CD4-positive, alpha-beta memory T cell (primary cell): ENCODE measurements at regions not wholly inside any gene's neighbourhood (a gene's known extent, or its start where the extent isn't known, plus 50 kb on each side); places are given as distances from the start of the nearest gene placed in this dataset.

Experiments
- CTCF ChIA-PET: fragments of 350-600 bp; sonication (Branson Sonifier 250); formaldehyde crosslinking; loops from one replicate; lab custom pipeline; 2021; ENCODE audit warnings: inconsistent platforms; ENCODE audit not compliant: partially characterized antibody; lab: Charles Lee
- POLR2A ChIA-PET: fragments of 350-600 bp; sonication (Branson Sonifier 250); formaldehyde crosslinking; loops from one replicate; lab custom pipeline; 2021; ENCODE audit not compliant: partially characterized antibody; lab: Charles Lee
- DNase-seq, 5 donors: peaks; one replicate each; pipeline versions ENCODE4 v3.0.0 to v3.0.0-alpha.2; 2020 to 2022; ENCODE audit warnings: mixed read lengths in 1 of 5
- H3K27ac ChIP-seq: one replicate; pipeline ENCODE4 v1.7.0; 2013; ENCODE audit warnings: low read depth, low read length
- H3K27me3 ChIP-seq: 2 replicates; pipeline ENCODE4 v1.7.0; 2013; ENCODE audit warnings: mild to moderate bottlenecking, low read length, moderate library complexity; ENCODE audit not compliant: insufficient read depth
- H3K36me3 ChIP-seq: 2 replicates; pipeline ENCODE4 v1.7.0; 2013; ENCODE audit warnings: mild to moderate bottlenecking, low read length, moderate library complexity; ENCODE audit not compliant: insufficient read depth
- H3K4me1 ChIP-seq: 2 replicates; pipeline ENCODE4 v1.7.0; 2013; ENCODE audit warnings: mild to moderate bottlenecking, low read length, moderate library complexity; ENCODE audit not compliant: insufficient read depth
- H3K4me3 ChIP-seq, 2 donors: one replicate each; pipeline ENCODE4 v1.7.0; 2013; ENCODE audit warnings: low read length in 2 of 2, mild to moderate bottlenecking in 1 of 2
- H3K9me3 ChIP-seq, 2 donors: one replicate each; pipeline ENCODE4 v1.7.0; 2013; ENCODE audit warnings: low read length in 2 of 2, control low read depth in 1 of 2; ENCODE audit not compliant: control insufficient read depth in 1 of 2
- H3K27ac Mint-ChIP-seq, 7 donors: one replicate each; pipeline ENCODE4 v1.8.0; 2020 to 2021; ENCODE audit warnings: mixed read lengths in 7 of 7, mild to moderate bottlenecking in 6 of 7, inconsistent platforms in 3 of 7, moderate library complexity in 3 of 7
- H3K27me3 Mint-ChIP-seq, 2 donors: one replicate each; pipeline ENCODE4 v1.8.0; 2020 to 2021; ENCODE audit warnings: mixed read lengths in 2 of 2
- H3K36me3 Mint-ChIP-seq, 2 donors: one replicate each; pipeline ENCODE4 v1.8.0; 2020 to 2021; ENCODE audit warnings: mixed read lengths in 2 of 2, inconsistent platforms in 1 of 2, mild to moderate bottlenecking in 1 of 2
- H3K4me1 Mint-ChIP-seq, 4 donors: one replicate each; pipeline ENCODE4 v1.8.0; 2020 to 2021; ENCODE audit warnings: mixed read lengths in 4 of 4, mild to moderate bottlenecking in 1 of 4
- H3K4me3 Mint-ChIP-seq, 8 donors: one replicate each; pipeline ENCODE4 v1.8.0; 2020 to 2021; ENCODE audit warnings: mixed read lengths in 8 of 8, mild to moderate bottlenecking in 7 of 8, moderate library complexity in 6 of 8, inconsistent platforms in 3 of 8
- H3K9me3 Mint-ChIP-seq, 8 donors: one replicate each; pipeline ENCODE4 v1.8.0; 2020 to 2021; ENCODE audit warnings: mixed read lengths in 8 of 8, mild to moderate bottlenecking in 5 of 8, inconsistent platforms in 3 of 8, moderate library complexity in 1 of 8
- intact Hi-C: fragments of 100-400 bp; cut with micrococcal nuclease; formaldehyde crosslinking; loops from one replicate; pipeline ENCODE4 v1.15.1; 2023

GRCh38 chr5:124655251-124655917, 91.1 kb downstream of the ZNF608 start:
- ChIA-PET CTCF (no interaction called here), POLR2A (no interaction called here)
- peaks cover 0 to 5% (median 1%) of the 10 kb centered on the region in 8 donors for H3K9me3 Mint-ChIP-seq
- H3K27me3 ChIP-seq = peaks cover 9% of the 10 kb centered on the region
- intact Hi-C loops = no loop called here
- no peak overlapping the region for H3K4me3 Mint-ChIP-seq
- H3K36me3 Mint-ChIP-seq = no peaks in the 10 kb centered on the region
- DNase-seq = no peak
- H3K4me1 ChIP-seq = peaks cover 22% of the 10 kb centered on the region
- no peak overlapping the region for H3K27ac ChIP-seq
- H3K27me3 Mint-ChIP-seq = peaks cover 17 to 20% of the 10 kb centered on the region in 2 donors
- H3K36me3 ChIP-seq = no peaks in the 10 kb centered on the region
- no peak overlapping the region for H3K27ac Mint-ChIP-seq
- no peak overlapping the region for H3K4me3 ChIP-seq
- peaks cover 4 to 19% (median 6%) of the 10 kb centered on the region in 4 donors for H3K4me1 Mint-ChIP-seq
- no peaks in the 10 kb centered on the region for H3K9me3 ChIP-seq

- no peak overlapping the region for H3K4me3 Mint-ChIP-seq
- Histone ChIP-seq H3K27ac (no peak overlapping the region), H3K9me3 (no peaks in the 10 kb centered on the region), H3K4me1 (peaks cover 31% of the 10 kb centered on the region), H3K4me3 (no peak overlapping the region), H3K27me3 (peaks cover 11% of the 10 kb centered on the region), H3K36me3 (no peaks in the 10 kb centered on the region)
- intact Hi-C loops = no loop called here
- ChIA-PET CTCF (no interaction called here), POLR2A (no interaction called here)
- H3K27ac Mint-ChIP-seq = no peak overlapping the region
- no peaks in the 10 kb centered on the region for H3K36me3 Mint-ChIP-seq
- H3K9me3 Mint-ChIP-seq = peaks cover 0 to 5% (median 3%) of the 10 kb centered on the region in 8 donors
- peaks cover 9 to 27% (median 14%) of the 10 kb centered on the region in 4 donors for H3K4me1 Mint-ChIP-seq
- H3K27me3 Mint-ChIP-seq = peaks cover 20 to 21% of the 10 kb centered on the region in 2 donors
- no peak for DNase-seq
Observed at GRCh38 chr5:124654418-124654817, 92.0 kb downstream of the ZNF608 start.

- H3K9me3 Mint-ChIP-seq = peaks cover 0 to 5% (median 3%) of the 10 kb centered on the region in 8 donors
- H3K4me3 Mint-ChIP-seq = no peak overlapping the region
- H3K27me3 Mint-ChIP-seq = peaks cover 18 to 21% of the 10 kb centered on the region in 2 donors
- H3K4me3 ChIP-seq = no peak overlapping the region
- H3K4me1 Mint-ChIP-seq = peaks cover 13 to 35% (median 19%) of the 10 kb centered on the region in 4 donors
- peaks cover 11% of the 10 kb centered on the region for H3K27me3 ChIP-seq
- H3K9me3 ChIP-seq = no peaks in the 10 kb centered on the region
- intact Hi-C loops = no loop called here
- POLR2A ChIA-PET = no interaction called here
- DNase-seq = no peak
- H3K27ac Mint-ChIP-seq = no peak overlapping the region
- H3K4me1 ChIP-seq = peaks cover 38% of the 10 kb centered on the region
- no peaks in the 10 kb centered on the region for H3K36me3 ChIP-seq
- no peak overlapping the region for H3K27ac ChIP-seq
- CTCF ChIA-PET = no interaction called here
- no peaks in the 10 kb centered on the region for H3K36me3 Mint-ChIP-seq
Observed at GRCh38 chr5:124653666-124654065, 92.8 kb downstream of the ZNF608 start.

GRCh38 chr5:124652892-124653441, 93.5 kb downstream of the ZNF608 start:
- H3K27me3 ChIP-seq = peaks cover 11% of the 10 kb centered on the region
- no peak overlapping the region for H3K4me3 ChIP-seq
- H3K27ac Mint-ChIP-seq = no peak overlapping the region
- peaks cover 16 to 41% (median 22%) of the 10 kb centered on the region in 4 donors for H3K4me1 Mint-ChIP-seq
- no peak overlapping the region for H3K27ac ChIP-seq
- no peaks in the 10 kb centered on the region for H3K9me3 ChIP-seq
- ChIA-PET CTCF (no interaction called here), POLR2A (no interaction called here)
- H3K36me3 ChIP-seq = no peaks in the 10 kb centered on the region
- DNase-seq = no peak
- intact Hi-C loops = no loop called here
- H3K4me1 ChIP-seq = peaks cover 42% of the 10 kb centered on the region
- no peaks in the 10 kb centered on the region for H3K36me3 Mint-ChIP-seq
- peaks cover 0 to 5% (median 3%) of the 10 kb centered on the region in 8 donors for H3K9me3 Mint-ChIP-seq
- H3K4me3 Mint-ChIP-seq = no peak overlapping the region
- peaks cover 18 to 21% of the 10 kb centered on the region in 2 donors for H3K27me3 Mint-ChIP-seq

GRCh38 chr5:124652514-124652819, 94.0 kb downstream of the ZNF608 start:
- peaks cover 11% of the 10 kb centered on the region for H3K27me3 ChIP-seq
- CTCF ChIA-PET = no interaction called here
- POLR2A ChIA-PET = no interaction called here
- H3K9me3 ChIP-seq = no peaks in the 10 kb centered on the region
- peaks cover 42% of the 10 kb centered on the region for H3K4me1 ChIP-seq
- Mint-ChIP-seq H3K4me3 (peak overlapping the region in 2 of 8 donors; percentile 65 to 72), H3K36me3 (no peaks in the 10 kb centered on the region), H3K27ac (no peak overlapping the region), H3K27me3 (peaks cover 18 to 21% of the 10 kb centered on the region in 2 donors), H3K4me1 (peaks cover 17 to 41% (median 22%) of the 10 kb centered on the region in 4 donors), H3K9me3 (peaks cover 0 to 5% (median 3%) of the 10 kb centered on the region in 8 donors)
- H3K4me3 ChIP-seq = no peak overlapping the region
- no peak for DNase-seq
- no peaks in the 10 kb centered on the region for H3K36me3 ChIP-seq
- intact Hi-C loops = no loop called here
- H3K27ac ChIP-seq = no peak overlapping the region

- POLR2A ChIA-PET = no interaction called here
- peak in 1 of 5 donors; percentile 5 for DNase-seq
- Mint-ChIP-seq H3K36me3 (no peaks in the 10 kb centered on the region), H3K4me1 (peaks cover 17 to 41% (median 22%) of the 10 kb centered on the region in 4 donors), H3K4me3 (peak overlapping the region; percentile 27 to 72 (median 38)), H3K27ac (no peak overlapping the region), H3K27me3 (peaks cover 19 to 22% of the 10 kb centered on the region in 2 donors), H3K9me3 (peaks cover 0 to 8% (median 4%) of the 10 kb centered on the region in 8 donors)
- Histone ChIP-seq H3K27ac (no peak overlapping the region), H3K4me3 (no peak overlapping the region), H3K27me3 (peaks cover 11% of the 10 kb centered on the region), H3K9me3 (no peaks in the 10 kb centered on the region), H3K4me1 (peaks cover 42% of the 10 kb centered on the region), H3K36me3 (no peaks in the 10 kb centered on the region)
- CTCF ChIA-PET = no interaction called here
- intact Hi-C loops = no loop called here
Observed at GRCh38 chr5:124651663-124652513, 94.6 kb downstream of the ZNF608 start.
